ENCODE measurements at regions not wholly inside any gene's neighbourhood (a gene's known extent, or its start where the extent isn't known, plus 50 kb on each side); places are given as distances from the start of the nearest gene placed in this dataset.
"Not testable (repeated sequence)": the region's sequence is repeated elsewhere in the genome, so short reads cannot be mapped to it uniquely, and the experiment has no call there.

- DNase-seq = no peak
Observed at GRCh38 chr1:220942278-220942677, 63.0 kb downstream of the HLX start.

- not testable (repeated sequence) for DNase-seq
Observed at GRCh38 chr1:220942914-220943313, 63.7 kb downstream of the HLX start.

GRCh38 chr1:220943319-220943996 is 64.2 kb downstream of the HLX start:
- no peak for DNase-seq

GRCh38 chr1:220950576-220950975 is 71.3 kb downstream of the HLX start:
- DNase-seq = peak; percentile 20

- DNase-seq = peak; percentile 14
Observed at GRCh38 chr1:220952961-220953643, 73.9 kb downstream of the HLX start.

- no peak for DNase-seq
Observed at GRCh38 chr1:220954321-220955075, 75.3 kb downstream of the HLX start.

- DNase-seq = no peak
Observed at GRCh38 chr1:220955116-220955515, 75.9 kb downstream of the HLX start.

GRCh38 chr1:220956501-220957232 is 77.4 kb downstream of the HLX start:
- DNase-seq = no peak

- DNase-seq = no peak
Observed at GRCh38 chr1:220957233-220957605, 78.0 kb downstream of the HLX start.

GRCh38 chr1:220958234-220958633 is 79.0 kb downstream of the HLX start:
- DNase-seq = no peak

GRCh38 chr1:220962031-220962751 is 82.9 kb downstream of the HLX start:
- no peak for DNase-seq

GRCh38 chr1:220966041-220966440 is 86.8 kb downstream of the HLX start:
- DNase-seq = no peak

- no peak for DNase-seq
Observed at GRCh38 chr1:220966473-220966872, 87.2 kb downstream of the HLX start.

- no peak for DNase-seq
Observed at GRCh38 chr1:220966881-220967611, 87.8 kb downstream of the HLX start.

- DNase-seq = no peak
Observed at GRCh38 chr1:220967911-220968310, 88.7 kb downstream of the HLX start.

- DNase-seq = not testable (repeated sequence)
Observed at GRCh38 chr1:220969281-220969680, 90.0 kb downstream of the HLX start.

- DNase-seq = no peak
Observed at GRCh38 chr1:220970311-220970710, 91.1 kb downstream of the HLX start.

- DNase-seq = no peak
Observed at GRCh38 chr1:220971221-220971620, 92.0 kb downstream of the HLX start.

GRCh38 chr1:220974431-220974830 is 95.2 kb downstream of the HLX start:
- DNase-seq = no peak

GRCh38 chr1:220976390-220976789 is 97.1 kb downstream of the HLX start:
- DNase-seq = no peak

- DNase-seq = no peak
Observed at GRCh38 chr1:220979371-220979770, 100.1 kb downstream of the HLX start.

- no peak for DNase-seq
Observed at GRCh38 chr1:220982686-220983085, 103.4 kb downstream of the HLX start.
